GM18867 (cell line): ENCODE measurements at regions not wholly inside any gene's neighbourhood (a gene's known extent, or its start where the extent isn't known, plus 50 kb on each side); places are given as distances from the start of the nearest gene placed in this dataset.
A peak's percentile ranks its signal among the peaks of the same experiment; 100 is the strongest.
"Not testable (repeated sequence)": the region's sequence is repeated elsewhere in the genome, so short reads cannot be mapped to it uniquely, and the experiment has no call there.

ENCODE experiments used
- ATAC-seq: cut with Tn5 transposase; IDR thresholded peaks from one replicate; pipeline ENCODE4 v1.9.1; 2021; ENCODE audit warnings: mild to moderate bottlenecking, moderate library complexity; ENCODE audit not compliant: unreplicated experiment

DNA sequence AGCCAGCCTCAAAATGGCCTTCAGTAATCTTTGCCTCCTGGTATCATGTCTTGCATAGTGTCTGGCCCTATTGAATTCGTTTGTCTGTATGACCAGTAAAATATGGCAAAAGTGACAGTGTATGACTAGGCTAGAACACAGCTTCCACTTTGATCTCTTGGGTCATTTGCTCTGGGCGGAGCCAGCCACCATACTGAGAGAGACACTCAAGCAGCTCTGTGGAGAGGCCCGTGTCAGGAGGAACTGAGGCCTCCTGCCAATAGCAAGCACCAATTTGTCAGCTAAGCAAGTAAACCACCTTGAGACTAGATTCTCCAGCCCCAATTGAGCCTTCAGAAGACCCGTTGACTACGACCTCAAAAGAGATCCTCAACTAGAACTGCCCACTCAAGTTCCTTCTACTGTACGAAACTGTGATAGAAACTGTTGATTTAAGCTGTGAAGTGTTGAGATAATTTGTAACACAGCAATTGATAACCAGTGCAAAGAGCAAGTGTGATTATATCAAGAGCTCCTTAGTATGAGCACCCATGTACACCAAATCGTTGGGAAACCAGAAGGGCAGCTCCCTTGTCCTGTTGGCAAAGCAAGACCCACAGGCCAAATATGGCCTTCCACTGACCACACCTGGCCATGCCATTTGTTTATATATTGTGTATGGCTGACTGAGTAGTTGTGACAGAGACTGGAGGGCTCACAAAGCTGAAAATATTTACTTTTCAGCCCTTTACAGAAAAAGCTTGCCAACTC, 52.7 kb upstream of the SERBP1 start:
- ATAC-seq, result no peak

DNA sequence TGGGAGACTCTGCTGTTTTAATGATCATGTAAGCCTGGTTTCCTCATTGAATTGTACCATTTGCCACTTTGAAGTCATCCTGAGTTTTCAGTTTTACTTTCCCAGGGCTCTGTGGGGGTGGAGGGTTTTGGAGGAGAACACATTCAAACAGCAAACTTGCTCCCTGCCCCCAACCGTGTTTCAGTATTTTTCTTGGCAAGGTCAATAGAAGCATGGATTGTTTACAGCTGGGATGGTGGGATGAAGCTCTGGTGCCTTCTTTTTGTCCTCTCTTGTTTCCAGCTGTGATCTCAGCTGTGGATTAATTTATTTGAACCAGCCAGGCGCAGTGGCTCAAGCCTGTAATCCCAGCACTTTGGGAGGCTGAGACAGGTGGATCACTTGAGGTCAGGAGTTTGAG, 54.3 kb upstream of the SERBP1 start:
- ATAC-seq, result no peak

DNA sequence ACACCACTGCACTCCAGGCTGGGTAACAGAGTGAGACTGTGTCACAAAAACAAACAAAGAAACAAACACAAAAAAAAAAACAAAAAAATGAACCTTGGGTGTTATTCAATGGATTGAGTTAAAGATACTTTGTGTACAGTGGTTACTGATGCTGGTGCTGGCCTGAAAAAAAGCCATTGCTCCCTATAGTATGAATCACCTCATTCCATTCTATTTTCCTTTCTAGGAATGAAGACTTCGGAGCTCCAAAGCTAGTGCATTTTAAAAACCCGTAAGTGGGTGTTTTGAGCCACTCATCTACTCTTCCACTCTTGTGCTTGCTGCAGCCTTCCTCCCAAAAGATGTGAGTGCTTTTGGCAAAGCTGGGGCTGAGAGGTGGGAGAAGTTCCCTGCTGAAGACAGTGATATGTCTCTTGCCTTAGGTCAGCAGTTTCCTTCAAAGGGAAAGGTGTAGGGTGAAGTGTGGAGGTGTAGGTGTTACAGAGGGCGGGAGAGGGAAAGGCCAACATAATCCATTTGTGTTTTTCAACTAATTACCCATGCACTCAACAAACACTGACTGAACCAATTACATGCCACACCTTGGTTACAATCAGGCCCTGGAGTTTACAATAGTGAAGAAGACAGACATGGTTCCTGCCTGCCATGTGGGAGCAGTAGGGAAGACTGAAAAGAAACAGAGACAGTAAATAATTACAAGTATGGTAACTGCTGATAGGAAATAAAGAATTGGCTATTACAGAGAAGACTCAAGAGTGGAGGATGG, 55.0 kb upstream of the SERBP1 start:
- no peak for ATAC-seq

DNA sequence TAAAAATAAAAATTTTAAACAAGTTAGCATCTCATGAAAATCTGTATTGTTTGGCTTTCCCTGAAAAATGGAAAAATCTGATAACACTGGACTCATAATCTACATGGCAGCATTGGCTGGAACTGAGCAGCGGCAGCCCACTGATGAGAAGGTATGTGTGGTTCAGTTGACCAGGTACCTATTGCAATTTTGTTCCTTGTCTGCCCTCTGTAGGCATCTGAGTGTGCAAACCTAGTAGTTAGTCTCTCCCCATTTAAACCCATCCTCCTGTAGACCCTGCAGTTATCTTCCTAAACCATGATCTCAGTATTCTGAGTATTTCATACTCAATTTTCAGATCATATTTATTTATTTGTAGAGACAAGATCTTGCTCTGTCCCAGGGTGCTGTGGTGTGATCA, 59.4 kb upstream of the SERBP1 start:
- ATAC-seq, result peak; percentile 67

DNA sequence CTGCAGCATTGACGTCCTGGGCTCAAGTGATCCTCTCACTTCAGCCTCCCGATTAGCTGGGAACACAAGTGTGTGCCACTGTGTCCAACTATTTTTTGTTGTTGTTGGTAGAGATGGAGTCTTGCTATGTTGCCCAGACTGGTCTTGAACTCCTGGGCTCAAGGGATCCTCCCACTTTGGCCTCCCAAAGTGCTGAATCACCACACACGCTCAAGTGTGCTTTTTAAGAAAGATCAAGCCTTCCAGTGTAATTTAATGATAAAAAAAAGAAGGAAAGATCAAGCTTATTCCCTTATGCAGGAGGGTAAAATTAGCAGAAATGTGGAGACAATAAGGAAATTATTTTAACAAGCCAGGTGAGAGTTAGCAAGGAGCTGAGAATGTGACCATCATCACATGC, 61.1 kb upstream of the SERBP1 start:
- no peak for ATAC-seq

DNA sequence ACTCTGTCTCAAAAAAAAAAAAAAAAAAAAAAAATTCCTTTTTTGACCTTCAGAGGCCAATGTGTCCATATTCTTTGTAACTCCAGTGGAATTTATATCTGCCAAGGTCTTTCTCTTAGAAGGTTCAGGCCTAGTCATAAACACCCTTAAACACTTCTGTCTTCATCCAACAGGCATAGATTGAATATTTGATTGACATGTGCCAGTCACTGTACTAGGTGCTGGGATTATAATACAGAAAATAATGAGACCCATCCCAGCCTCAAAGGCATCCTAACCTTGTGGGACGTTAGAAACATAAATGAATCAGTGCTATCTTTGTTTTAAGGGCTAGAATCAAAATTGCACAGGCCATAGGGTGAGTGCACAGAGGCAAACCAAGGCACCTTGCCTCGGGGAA, 62.9 kb upstream of the SERBP1 start:
- ATAC-seq, result no peak

DNA sequence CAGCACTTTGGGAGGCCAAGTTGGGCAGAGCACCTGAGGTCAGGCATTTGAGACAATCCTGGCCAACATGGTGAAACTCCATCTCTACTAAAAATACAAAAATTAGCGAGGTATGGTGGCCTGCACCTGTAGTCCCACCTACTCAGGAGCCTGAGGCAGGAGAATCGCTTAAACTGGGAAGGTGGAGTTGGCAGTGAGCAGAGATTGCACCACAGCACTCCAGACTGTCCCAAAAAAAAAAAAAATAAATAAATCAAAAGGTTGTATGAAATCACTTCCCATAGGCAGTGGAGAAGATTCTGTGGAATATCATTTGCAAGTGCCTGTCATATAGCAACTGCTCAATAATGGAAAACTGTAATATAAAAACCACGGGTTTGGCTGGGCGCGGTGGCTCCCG, 65.1 kb upstream of the SERBP1 start:
- ATAC-seq, result no peak

DNA sequence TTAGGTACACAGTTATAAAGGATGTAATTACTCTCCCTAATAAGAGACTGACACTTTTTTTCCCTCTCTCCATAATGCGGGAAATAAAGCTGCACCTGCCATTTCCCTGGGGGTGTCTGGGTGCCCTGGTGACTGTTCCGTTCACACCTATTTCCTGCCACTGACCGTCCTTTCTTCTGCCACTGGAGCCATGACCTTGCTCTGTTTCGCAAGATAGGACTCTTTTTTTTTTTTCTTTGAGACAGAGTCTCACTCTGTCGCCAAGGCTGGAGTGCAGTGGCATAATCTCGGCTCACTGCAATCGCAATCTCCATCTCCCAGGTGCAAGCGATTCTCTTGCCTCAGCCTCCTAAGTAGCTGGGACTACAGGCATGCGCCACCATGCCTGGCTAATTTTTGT, 66.1 kb upstream of the SERBP1 start:
- ATAC-seq, result no peak

DNA sequence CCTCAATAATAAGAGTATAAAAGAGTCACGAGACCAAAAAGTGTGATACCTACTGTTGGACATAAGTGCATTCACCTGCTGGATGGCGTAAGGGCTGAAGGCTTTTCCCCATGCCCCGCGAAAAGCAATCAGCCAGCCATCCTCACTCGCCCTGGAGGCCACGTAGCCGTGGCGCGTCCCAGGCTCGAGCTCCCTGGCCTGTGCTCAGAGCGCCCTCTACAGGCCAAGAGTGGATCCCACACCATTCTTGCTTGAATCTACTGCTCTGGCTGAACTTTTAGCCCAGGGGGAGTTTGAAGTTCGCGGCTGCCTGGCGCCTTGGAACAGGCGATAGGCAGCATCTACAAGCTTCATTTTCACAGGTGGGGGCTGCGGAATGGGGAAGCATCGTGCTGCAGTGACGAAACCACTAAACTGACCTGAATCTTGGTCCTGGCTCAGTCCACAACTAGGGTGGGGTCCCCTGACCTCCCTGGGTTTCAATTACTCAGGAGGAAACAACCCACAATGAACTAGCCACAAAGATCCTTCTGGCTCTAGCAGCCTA, 70.3 kb upstream of the SERBP1 start:
- peak; percentile 98 for ATAC-seq

DNA sequence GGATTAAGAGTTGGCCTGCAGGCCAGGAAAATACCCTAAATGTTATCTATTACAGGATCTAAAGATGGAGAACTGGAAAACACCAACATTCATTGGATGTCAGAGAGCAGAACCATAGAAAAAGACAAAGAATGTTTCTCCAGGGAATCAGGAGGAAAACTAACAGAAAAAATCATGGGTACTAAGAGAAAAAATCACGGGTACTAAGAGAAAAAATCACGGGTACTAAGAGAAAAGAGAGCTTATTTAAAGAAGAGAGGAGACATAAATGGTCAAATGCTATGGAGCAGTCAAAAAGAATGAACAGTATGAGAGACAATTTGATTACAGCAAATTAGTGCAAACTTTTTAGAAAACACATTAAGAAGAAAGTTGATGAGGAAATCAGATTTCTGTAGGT, 73.8 kb upstream of the SERBP1 start:
- no peak for ATAC-seq

DNA sequence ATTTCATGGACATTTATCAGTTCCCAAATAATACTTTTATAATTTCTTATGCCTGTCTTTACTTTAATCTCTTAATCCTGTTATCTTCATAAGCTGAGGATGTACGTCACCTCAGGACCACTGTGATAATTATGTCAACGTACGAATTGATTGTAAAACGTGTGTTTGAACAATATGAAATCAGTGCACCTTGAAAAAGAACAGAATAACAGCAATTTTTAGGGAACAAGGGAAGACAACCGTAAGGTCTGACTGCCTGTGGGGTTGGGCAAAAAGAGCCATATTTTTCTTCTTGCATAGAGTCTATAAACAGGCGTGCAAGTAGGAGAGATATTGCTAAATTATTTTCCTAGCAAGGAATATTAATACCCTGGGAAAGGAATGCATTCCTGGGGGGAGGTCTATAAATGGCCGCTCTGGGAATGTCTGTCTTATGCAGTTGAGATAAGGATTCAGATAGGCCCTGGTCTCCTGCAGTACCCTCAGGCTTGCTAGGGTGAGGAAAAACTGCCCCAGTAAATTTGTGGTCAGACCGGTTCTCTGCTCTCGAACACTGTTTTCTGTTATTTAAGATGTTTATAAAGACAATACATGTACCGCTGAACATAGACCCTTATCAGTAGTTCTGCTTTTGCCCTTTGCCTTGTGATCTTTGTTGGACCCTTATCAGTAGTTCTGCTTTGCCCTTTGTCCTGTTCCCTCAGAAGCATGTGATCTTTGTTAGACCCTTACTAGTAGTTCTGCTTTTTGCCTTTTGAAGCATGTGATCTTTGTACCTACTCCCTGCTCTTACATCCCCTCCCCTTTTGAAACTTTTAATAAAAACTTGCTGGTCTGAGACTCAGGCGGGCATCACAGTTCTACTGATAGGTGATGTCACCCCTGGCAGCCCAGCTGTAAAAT, 83.4 kb upstream of the SERBP1 start:
- not testable (repeated sequence) for ATAC-seq

DNA sequence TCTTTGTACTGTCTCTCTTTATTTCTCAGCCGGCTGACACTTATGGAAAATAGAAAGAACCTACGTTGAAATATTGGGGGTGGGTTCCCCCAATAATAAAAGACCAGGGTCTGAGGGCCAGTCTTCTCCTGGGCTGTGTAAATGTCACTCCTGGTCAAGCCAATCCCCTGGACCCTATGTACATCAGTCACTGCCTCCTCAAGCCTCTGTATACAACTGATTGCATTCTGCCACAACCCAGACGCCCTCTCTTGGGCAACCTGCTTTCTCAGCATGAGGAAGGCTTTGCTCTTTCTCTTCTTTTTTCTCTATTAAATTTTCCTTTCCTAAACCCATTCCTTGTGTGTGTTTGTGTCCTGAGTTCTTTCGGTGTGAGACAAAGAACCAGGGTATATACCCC, 84.1 kb upstream of the SERBP1 start:
- no peak for ATAC-seq

DNA sequence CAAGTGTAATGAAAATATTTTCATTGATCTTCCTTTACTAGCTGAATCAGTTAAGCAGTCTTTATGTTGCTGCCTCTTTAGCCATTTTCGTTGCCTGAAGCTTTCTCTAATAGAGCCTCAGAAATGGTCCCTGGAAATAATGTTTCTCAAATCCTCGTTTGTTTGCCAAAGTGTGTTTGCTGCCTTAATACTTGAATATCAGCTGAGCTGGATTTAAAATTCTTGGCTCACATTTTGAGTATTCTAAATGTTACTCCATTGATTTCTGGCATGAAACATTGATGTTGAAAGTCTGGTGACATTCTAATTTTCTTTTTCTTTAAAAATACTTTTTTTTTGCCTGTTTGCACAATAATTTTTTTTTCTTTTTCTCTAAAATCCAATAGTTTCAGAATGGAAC, 84.6 kb upstream of the SERBP1 start:
- no peak for ATAC-seq

DNA sequence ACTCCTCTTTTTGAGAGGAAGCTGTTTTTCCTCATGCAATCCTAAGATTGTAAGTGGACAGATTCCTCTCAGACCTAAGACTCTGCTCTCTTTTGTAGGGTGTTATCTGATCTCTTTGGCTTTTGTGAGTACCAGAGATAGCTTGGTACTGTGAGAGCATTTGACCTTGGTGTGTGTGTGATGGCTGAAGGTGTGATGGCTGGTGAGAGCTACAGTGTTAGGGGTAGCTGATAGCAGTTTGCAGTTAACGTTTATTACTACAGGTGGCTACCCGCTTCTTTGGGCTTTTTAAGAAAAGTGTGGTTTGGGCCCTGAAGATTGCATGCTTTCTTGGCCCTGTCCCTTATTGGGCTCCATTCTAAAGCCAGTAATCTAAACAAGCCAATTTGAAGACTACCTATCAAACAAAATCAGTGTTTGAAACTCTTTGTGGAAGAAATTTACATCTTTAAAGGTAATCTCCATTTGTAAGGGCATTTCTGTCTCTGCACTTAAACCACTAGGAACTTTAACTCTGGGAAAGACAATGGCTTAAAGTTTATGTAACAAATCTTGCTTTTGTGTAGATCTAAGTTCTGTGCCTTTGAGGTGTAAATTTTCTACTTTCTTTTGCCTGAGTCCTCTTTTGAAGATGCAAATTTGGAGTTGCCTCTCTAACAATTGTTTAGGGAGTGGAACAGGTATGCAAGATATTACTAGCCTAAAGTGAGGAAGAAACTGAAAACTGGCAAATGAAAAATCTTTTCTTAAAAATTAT, 85.3 kb upstream of the SERBP1 start:
- no peak for ATAC-seq

DNA sequence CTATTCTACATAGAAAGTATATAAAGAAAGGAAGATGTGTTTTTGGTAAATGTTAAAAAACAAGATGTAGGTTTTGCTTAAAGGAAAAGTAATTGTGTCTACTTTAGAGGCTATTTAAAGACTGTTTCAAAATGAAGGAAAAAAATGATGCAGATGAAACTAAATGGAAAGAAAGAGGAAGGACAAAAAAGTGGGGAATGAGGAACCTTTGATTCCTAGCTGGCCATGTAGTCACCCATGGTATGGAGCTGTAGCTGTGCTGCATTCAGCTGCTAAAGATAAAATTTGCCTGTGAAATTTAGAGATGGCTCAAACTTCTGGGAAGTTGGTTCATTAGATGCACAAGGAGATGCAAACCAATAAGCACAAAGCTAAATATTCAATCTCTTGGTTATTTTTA, 86.8 kb upstream of the SERBP1 start:
- ATAC-seq, result no peak

DNA sequence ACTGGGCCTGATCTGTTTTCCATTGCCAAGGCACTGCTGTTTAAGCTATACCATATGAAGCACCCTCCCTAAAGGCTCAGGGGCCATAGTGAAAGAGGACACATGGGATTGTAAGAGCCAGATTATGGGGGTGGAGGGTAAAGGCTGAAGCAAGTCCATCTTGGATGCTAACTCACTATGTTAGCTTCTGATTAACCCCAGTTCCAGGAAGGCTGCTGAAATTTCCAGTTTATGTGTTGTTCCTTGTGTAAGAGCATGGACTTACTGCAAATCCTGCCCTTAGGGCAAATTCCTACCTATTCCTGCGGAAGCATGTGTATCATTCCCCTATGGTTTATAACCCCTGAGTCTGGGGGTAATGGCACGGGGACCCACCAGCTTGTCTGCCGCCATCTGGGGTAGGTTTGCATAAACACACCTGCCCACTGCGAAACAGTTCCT, 91.8 kb upstream of the SERBP1 start:
- no peak for ATAC-seq

DNA sequence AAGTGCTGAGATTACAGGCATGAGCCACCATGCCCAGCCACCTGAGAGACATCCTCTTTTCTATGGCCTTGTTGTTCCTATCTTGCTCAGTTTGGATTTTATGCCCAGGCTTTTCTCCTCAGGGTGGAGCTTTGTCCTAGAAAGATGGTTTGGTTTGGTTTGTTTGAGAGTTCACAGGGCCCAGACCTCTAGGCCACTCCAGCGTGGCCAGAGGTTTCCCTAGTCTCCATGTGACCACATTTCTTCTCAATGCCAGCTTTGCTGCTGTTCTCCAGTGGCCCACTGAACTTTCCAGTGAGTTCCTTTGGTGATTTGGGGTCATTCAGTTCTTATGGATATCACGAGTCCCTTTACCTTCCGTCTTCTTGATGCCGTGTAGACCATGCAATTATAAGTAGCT, 92.6 kb upstream of the SERBP1 start:
- ATAC-seq, result no peak

DNA sequence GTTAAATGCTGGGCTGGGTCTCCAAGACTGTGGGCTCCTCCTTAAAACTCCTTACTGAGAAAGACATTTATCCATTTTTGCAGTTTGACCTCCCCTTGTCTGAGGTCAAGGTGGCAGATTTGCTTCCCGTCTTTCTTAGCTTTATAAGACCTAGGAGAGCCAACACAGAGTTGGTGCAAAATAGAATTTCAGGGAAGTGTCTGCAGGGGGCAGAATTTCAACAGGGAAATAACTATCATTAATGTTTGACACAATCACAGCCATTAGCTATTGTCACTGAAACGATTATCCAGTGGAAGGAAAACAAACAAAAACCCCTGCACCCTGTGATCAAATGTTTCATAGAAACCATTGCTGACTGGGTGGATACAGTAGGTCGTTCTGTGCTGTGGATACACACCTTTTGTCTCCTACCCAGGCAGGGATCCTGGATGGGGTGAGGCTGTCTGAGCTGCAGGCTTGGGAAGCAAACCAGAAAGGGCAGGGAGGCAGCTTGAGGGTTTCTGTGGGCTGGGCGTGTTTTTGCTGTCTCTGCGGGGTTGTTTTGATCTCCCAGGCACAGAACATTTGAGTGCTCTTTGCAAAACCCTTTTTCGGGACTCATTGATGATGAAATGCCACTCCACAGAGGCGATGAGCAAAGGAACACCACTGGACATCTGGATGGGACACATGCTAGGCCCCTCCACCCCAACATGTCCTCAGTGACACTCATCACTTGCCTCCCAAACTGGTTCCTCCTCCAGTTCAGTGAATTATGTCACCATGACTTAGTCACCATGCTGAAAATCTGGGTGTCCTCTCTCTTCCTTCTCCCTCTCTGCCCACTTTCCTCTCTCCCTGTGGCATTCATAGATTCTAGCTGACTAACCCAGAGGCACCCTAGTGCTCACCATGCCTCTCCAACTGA, 94.2 kb upstream of the SERBP1 start:
- no peak for ATAC-seq

DNA sequence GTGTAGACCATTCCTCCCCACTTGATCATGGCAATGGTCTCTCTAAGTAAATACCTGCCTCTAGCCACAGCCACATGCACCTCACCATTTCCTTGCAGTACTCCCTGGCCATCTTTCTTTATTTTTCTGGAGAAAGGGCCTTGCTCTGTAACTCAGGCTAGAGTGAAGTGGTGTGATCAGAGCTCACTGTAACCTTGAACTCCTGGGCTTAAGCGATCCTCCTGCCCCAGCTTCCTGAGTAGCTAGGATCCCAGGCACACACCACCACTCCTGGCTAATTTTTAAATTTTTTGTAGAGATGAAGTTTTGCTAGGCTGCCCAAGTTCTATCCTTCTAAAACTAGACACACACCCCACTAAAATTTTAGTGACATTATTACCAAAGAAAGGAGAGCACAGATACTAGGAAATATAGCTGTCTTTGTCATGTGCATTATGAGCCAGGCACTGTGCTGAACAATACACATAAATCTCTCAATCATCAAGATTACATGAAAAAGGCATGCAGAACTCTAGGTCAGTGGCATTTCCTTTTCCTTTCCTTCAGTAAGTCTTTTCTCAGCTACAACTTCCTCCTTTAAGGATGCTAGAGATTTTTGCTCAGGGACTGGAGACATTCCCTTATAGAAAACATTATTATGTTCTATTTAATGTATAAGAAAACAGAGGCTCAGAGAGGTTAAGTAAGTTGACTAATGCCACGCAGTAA, 95.0 kb upstream of the SERBP1 start:
- ATAC-seq, result no peak
